SU-DHL-6 (cell line): ENCODE measurements at regions not wholly inside any gene's neighbourhood (a gene's known extent, or its start where the extent isn't known, plus 50 kb on each side); places are given as distances from the start of the nearest gene placed in this dataset.
"Not testable (repeated sequence)": the region's sequence is repeated elsewhere in the genome, so short reads cannot be mapped to it uniquely, and the experiment has no call there.

Experiments
- H2AFZ ChIP-seq: fragments of 200-600 bp; sonication (generic); 2 replicates; pipeline ENCODE4 v1.6.1; 2014; ENCODE audit warnings: low read depth, mild to moderate bottlenecking, moderate library complexity, mixed read lengths, antibody characterized with exemption, low read length; ENCODE audit not compliant: severe bottlenecking
- H3F3A ChIP-seq: fragments of 200-600 bp; shearing (Covaris generic); 2 replicates; pipeline ENCODE4 v1.6.0; 2016; ENCODE audit warnings: antibody characterized with exemption, mild to moderate bottlenecking; ENCODE audit not compliant: insufficient read depth
- H3K27ac ChIP-seq: fragments of 200-600 bp; sonication (generic); 2 replicates; pipeline ENCODE4 v1.5.1; 2016; ENCODE audit warnings: low read depth, mild to moderate bottlenecking, low read length, moderate library complexity, mixed read lengths
- H3K27me3 ChIP-seq: fragments of 200-600 bp; sonication (generic), shearing (Covaris generic); 2 replicates; pipeline ENCODE4 v1.6.0; 2014; ENCODE audit warnings: mild to moderate bottlenecking, low read length
- H3K36me3 ChIP-seq: fragments of 200-600 bp; sonication (generic); 2 replicates; pipeline ENCODE4 v1.6.1; 2014; ENCODE audit warnings: mild to moderate bottlenecking, low read length, mixed read lengths
- H3K4me2 ChIP-seq: fragments of 300-600, 200-600 bp; shearing (Covaris generic), sonication (generic); 2 replicates; pipeline ENCODE4 v1.6.0; 2014; ENCODE audit warnings: low read length, low read depth, mild to moderate bottlenecking; ENCODE audit not compliant: poor library complexity, severe bottlenecking
- H3K4me3 ChIP-seq: fragments of 200-600 bp; sonication (generic); 2 replicates; pipeline ENCODE4 v1.5.1; 2014; ENCODE audit warnings: antibody characterized with exemption, low read length, mild to moderate bottlenecking, mixed read lengths; ENCODE audit not compliant: insufficient read depth, poor library complexity, severe bottlenecking
- H3K79me2 ChIP-seq: fragments of 200-600 bp; sonication (generic); 2 replicates; pipeline ENCODE4 v1.6.1; 2014; ENCODE audit warnings: mild to moderate bottlenecking, low read length, moderate library complexity; ENCODE audit not compliant: insufficient read depth
- H3K9ac ChIP-seq: fragments of 200-600 bp; sonication (generic); 2 replicates; pipeline ENCODE4 v1.7.0; 2014; ENCODE audit warnings: mild to moderate bottlenecking, low read length
- H3K9me2 ChIP-seq: fragments of 200-600 bp; sonication (generic); replicated peaks from 2 replicates; pipeline ENCODE4 v1.6.1; 2014; ENCODE audit warnings: low read length; ENCODE audit not compliant: insufficient read depth
- H3K9me3 ChIP-seq: fragments of 200-600 bp; sonication (generic); 2 replicates; pipeline ENCODE4 v1.6.1; 2014; ENCODE audit warnings: low read length, mixed read lengths; ENCODE audit not compliant: insufficient read depth
- H4K20me1 ChIP-seq: fragments of 200-600 bp; sonication (generic); 2 replicates; pipeline ENCODE4 v1.6.1; 2014; ENCODE audit warnings: low read depth, mild to moderate bottlenecking, antibody characterized with exemption, low read length, moderate library complexity, mixed read lengths
- EZH2phosphoT487 ChIP-seq: fragments of 200-600 bp; sonication (generic), shearing (Covaris generic); conservative IDR thresholded peaks from 2 replicates; pipeline ENCODE4 v1.6.1; 2018; ENCODE audit warnings: mild to moderate bottlenecking, antibody characterized with exemption, low read length, moderate library complexity, mixed read lengths
- TF ChIP-seq, protein P1 (sequence below): fragments of 200-600 bp; sonication (generic); IDR thresholded peaks from one replicate; pipeline ENCODE4 v1.5.1; 2017; ENCODE audit warnings: antibody characterized with exemption, mild to moderate bottlenecking, low read length, moderate library complexity; ENCODE audit not compliant: insufficient read depth, poor library complexity, severe bottlenecking

DNA sequence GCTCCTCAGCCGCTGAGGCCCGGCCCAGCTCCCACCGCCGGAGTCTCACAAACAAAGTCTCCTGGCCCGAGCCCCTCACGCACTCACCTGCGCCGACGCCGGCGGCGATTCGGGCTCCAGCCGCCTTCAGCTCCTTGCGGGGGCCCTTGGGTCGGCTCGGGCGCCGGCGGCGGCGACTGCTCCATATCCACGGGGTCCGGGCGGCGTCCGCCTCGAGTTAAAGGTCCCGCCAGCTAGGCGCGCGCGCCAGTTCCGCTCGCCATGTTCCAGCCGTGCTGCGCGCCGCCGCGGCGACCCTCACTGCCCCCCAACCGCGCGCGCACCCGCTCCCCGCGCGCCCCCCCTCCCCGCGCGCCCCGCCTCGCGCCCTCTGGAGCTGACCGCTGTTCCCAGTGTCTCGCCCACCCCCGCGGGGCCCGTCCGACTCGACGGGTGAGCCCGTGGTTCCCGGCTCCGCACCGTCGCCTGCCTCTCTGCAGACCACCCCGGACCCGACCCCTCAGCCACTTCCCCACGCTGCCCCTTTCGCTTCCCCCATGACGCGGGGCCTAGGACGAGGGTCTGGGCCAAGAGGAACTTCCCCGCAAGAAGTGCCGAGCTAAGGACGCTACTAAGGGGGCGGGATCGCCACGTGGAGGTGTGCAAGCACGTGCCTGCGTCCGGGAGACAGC lies 396.1 kb downstream of the ZNF33B start:
- H3K4me2 ChIP-seq, result no peak overlapping the region

DNA sequence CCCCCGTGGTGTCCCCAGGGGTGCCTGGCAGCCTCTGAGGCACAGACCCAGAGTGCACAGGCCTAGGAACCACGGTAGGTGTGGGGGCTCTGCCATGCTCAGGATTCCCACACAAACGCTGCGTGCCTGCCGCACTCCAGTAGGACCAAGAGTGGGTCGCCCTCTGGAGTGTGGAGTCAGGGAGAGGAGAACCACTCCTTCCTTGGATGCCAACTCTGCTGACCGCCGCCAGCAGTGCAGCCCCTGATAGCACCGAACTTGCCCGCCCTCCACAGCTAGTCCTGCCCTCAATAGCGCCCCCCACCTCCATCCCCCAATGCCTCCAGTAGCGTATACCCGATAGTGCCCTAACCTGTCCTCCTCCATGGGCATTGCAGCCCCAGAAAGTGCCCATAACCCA lies 402.0 kb downstream of the ZNF33B start:
- not testable (repeated sequence) for H3F3A ChIP-seq, H2AFZ ChIP-seq, H3K27me3 ChIP-seq, H3K4me2 ChIP-seq, H3K9ac ChIP-seq, H3K4me3 ChIP-seq, H3K36me3 ChIP-seq, H3K9me2 ChIP-seq, H4K20me1 ChIP-seq, H3K79me2 ChIP-seq, H3K9me3 ChIP-seq, H3K27ac ChIP-seq

More for the DNA sequence above, 396.1 kb downstream of the ZNF33B start:
- Histone ChIP-seq H3K4me3 (no peak overlapping the region), H4K20me1 (no peaks in the 10 kb centered on the region), H3K9ac (no peak overlapping the region), H3K79me2 (no peaks in the 10 kb centered on the region), H3K9me3 (no peaks in the 10 kb centered on the region), H3K9me2 (no peaks in the 10 kb centered on the region), H2AFZ (no peak overlapping the region), H3F3A (no peaks in the 10 kb centered on the region), H3K27me3 (no peaks in the 10 kb centered on the region), H3K27ac (no peak overlapping the region), H3K36me3 (no peaks in the 10 kb centered on the region)
- TF ChIP-seq, protein P1, sequence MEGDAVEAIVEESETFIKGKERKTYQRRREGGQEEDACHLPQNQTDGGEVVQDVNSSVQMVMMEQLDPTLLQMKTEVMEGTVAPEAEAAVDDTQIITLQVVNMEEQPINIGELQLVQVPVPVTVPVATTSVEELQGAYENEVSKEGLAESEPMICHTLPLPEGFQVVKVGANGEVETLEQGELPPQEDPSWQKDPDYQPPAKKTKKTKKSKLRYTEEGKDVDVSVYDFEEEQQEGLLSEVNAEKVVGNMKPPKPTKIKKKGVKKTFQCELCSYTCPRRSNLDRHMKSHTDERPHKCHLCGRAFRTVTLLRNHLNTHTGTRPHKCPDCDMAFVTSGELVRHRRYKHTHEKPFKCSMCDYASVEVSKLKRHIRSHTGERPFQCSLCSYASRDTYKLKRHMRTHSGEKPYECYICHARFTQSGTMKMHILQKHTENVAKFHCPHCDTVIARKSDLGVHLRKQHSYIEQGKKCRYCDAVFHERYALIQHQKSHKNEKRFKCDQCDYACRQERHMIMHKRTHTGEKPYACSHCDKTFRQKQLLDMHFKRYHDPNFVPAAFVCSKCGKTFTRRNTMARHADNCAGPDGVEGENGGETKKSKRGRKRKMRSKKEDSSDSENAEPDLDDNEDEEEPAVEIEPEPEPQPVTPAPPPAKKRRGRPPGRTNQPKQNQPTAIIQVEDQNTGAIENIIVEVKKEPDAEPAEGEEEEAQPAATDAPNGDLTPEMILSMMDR, result no peak
- no peak for TF ChIP-seq EZH2phosphoT487

DNA sequence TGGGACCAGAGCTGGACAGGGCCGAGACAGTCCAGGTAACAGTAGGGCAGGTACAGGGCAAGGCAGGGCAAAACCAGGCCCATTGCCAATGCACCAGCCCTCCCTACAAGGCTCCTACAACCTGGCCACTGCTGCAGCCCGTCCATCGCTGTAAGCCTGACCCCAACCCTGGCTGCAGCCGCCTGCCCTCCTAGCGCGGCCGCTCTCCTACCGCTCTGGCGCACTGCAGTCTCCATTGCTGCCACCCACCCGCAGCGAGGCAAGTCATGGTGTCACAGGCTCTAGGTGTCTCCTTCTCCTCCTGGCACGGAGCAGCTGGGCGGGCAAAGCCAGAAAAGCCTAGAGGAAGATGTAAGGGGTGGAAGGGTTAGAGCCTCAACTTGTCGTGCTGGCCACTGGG lies 402.6 kb downstream of the ZNF33B start:
- not testable (repeated sequence) for H3K79me2 ChIP-seq, H4K20me1 ChIP-seq, H3K9me2 ChIP-seq, H3K9me3 ChIP-seq, H3F3A ChIP-seq, H3K4me3 ChIP-seq, H3K9ac ChIP-seq, H3K27ac ChIP-seq, H3K36me3 ChIP-seq, H3K27me3 ChIP-seq, H2AFZ ChIP-seq, H3K4me2 ChIP-seq

DNA sequence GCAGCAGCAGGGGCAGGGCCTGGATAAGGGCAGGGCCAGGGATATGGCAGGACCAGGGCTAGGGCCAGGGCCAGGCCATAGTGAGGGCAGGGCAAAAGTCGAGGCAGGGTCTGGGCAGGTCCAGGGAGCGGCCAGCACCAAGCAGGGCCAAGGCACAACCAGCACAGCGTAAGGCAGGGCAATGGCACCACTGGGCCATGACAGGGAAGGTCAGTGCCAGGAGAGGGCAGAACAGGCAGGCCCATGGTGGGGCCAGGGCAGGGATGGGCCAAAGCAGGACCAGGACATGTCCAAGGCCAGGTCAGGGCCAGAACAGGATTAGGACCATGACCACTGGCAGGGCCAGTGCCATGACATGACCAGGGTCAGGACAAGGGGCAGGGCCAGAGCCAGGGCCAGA lies 403.1 kb downstream of the ZNF33B start:
- H3K9ac ChIP-seq, H3K9me3 ChIP-seq, H3K36me3 ChIP-seq: not testable (repeated sequence)

DNA sequence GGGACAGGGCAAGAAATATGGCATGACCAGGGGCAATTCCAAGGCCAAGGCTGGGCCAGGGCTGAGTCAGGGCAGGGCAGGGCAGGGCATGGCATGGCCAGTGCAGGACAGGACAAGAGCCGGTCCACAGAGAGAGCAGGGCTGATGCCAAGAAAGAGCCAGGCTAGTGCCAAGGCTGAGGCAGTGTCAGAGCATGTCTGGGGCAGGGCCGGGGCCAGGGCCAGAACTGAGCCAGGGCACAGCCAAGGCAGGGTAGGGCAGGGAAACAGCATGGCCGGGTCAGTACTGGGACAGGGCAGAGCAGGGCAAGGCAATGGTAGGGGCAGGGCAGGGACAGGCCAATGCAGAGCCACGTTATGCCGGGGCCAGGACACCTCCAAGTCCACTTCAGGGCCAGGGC lies 403.9 kb downstream of the ZNF33B start:
- H3K4me3 ChIP-seq, H3K9me2 ChIP-seq: not testable (repeated sequence)

More for the DNA sequence above, 403.1 kb downstream of the ZNF33B start:
- not testable (repeated sequence) for H3K9me2 ChIP-seq, H3K4me3 ChIP-seq, H3K79me2 ChIP-seq, H3K27ac ChIP-seq, H3K4me2 ChIP-seq, H3F3A ChIP-seq, H2AFZ ChIP-seq, H3K27me3 ChIP-seq, H4K20me1 ChIP-seq

DNA sequence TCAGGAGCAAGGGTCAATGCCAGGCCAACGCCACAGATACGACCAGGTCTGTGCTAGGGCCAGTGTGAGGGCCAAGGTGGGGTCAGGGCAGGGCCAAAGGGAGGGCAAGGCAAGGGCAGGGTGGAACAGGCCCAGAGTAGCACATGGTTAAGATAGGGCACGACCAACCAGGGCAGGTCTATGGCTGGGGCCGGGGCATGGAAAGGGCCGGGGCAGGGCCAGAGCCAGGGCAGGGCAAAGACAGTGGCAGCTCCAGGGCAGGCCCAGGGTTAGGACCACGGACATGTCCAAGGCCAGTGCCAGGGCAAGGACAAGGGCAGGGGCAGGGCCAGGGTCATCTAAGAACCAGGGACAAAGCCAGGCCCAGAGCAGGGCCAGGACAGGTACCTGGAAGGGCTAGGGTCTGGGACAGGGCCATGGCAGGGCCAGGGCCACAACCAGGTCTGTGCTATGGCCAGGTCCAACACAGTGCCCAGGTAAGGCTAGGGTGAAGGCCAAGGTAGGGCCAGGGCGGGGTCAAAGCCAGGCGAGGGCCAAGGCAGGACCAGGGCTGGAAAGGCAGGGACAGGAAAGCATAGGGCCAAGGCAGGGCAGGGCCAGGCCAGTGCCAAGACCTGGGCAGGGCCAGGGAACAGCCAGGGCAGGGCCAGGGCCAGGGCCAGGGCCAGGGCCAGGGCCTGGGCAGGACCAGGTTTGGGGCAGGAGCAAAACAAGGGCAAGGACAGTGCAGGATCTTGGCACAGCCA lies 404.7 kb downstream of the ZNF33B start:
- not testable (repeated sequence) for H3F3A ChIP-seq, H2AFZ ChIP-seq, H3K27ac ChIP-seq, H3K79me2 ChIP-seq, H3K36me3 ChIP-seq, H3K9me2 ChIP-seq, H3K4me3 ChIP-seq, H3K9me3 ChIP-seq, H3K4me2 ChIP-seq, H3K9ac ChIP-seq, H3K27me3 ChIP-seq, H4K20me1 ChIP-seq

More for the DNA sequence above, 403.9 kb downstream of the ZNF33B start:
- H3K27ac ChIP-seq, H3K36me3 ChIP-seq, H3K9ac ChIP-seq, H2AFZ ChIP-seq, H3K79me2 ChIP-seq, H3K9me3 ChIP-seq, H3K4me2 ChIP-seq, H3K27me3 ChIP-seq, H4K20me1 ChIP-seq, H3F3A ChIP-seq: not testable (repeated sequence)

DNA sequence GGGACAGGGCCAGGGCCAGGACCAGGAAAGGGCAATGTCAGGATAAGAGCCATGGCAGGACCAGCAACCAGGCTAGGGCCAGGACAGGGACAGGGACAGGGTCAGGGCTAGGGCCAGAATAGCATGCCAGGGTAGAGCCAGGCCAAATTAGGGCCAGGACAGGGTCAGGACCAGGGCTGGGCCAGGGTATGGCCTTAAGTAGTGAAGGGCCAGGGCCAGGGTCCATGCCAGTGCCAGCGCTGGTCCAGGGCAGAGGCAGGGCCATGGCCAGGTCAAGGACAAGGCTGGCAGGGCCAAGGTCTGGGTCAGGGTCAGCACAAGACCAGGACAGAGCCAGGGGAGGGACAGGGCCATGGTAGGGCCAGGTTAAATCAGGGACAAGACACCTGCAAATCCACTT lies 405.4 kb downstream of the ZNF33B start:
- not testable (repeated sequence) for H3K9me2 ChIP-seq, H3K9me3 ChIP-seq, H3K79me2 ChIP-seq, H3K4me3 ChIP-seq, H3K27ac ChIP-seq, H2AFZ ChIP-seq, H3F3A ChIP-seq, H3K4me2 ChIP-seq, H4K20me1 ChIP-seq, H3K9ac ChIP-seq, H3K36me3 ChIP-seq, H3K27me3 ChIP-seq
